Right renal pelvis (tissue), 4 donors: ENCODE measurements at regions not wholly inside any gene's neighbourhood (a gene's known extent, or its start where the extent isn't known, plus 50 kb on each side); places are given as distances from the start of the nearest gene placed in this dataset.
A peak's percentile ranks its signal among the peaks of the same experiment; 100 is the strongest.

Source experiments
- DNase-seq, 4 donors: peaks; one replicate each; pipeline ENCODE4 v3.0.0-alpha.2; 2013; ENCODE audit warnings: low read depth in 4 of 4, low spot score in 3 of 4, missing footprints in 1 of 4

GRCh38 chr16:51818342-51818944, 667.4 kb upstream of the SALL1 start:
- peak; percentile 48 to 62 (median 55) for DNase-seq

GRCh38 chr16:51816929-51817328, 665.9 kb upstream of the SALL1 start:
- no peak for DNase-seq

GRCh38 chr16:51815523-51815922, 664.5 kb upstream of the SALL1 start:
- DNase-seq: no peak

DNA sequence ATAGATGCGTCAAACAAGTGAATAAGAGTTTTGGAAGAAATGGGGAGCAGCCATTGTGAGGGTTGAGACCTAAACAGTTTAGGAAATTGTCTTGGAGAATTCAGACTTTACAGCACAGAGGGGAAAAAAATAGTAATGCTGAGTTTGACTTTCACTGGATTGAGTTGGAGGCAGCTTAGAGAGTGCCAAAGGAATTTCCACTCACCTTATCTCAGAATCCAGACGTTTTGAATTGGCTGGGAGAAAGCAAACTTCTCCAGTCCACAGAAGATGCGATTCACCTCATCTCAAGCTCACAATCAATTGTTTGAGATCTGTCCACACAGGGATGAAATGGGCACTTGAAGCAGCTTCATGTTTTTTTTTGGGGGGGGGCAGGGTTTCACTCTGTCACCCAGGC, 663.5 kb upstream of the SALL1 start:
- no peak for DNase-seq

GRCh38 chr16:51813609-51814008, 662.5 kb upstream of the SALL1 start:
- no peak for DNase-seq

GRCh38 chr16:51812945-51813344, 661.9 kb upstream of the SALL1 start:
- DNase-seq: no peak

GRCh38 chr16:51807551-51807950, 656.5 kb upstream of the SALL1 start:
- DNase-seq: no peak

DNA sequence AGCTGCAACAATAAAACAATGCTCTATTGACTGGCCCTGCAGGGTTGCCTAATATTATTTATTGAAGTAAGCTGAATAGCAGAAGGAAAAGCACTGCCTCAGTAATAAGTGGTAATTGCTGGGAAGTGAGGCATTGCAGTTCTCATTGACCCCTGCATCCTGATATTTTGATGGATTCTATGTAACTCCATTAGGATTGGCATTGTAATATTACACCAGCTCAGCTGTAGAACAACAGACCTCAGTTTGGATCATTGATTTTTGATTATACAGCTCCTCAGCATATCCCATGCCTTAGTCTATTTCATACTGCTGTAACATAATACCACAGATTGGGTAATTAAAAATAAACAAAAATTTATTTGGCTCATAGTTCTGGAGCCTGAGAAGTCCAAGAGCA, 650.6 kb upstream of the SALL1 start:
- no peak for DNase-seq

DNA sequence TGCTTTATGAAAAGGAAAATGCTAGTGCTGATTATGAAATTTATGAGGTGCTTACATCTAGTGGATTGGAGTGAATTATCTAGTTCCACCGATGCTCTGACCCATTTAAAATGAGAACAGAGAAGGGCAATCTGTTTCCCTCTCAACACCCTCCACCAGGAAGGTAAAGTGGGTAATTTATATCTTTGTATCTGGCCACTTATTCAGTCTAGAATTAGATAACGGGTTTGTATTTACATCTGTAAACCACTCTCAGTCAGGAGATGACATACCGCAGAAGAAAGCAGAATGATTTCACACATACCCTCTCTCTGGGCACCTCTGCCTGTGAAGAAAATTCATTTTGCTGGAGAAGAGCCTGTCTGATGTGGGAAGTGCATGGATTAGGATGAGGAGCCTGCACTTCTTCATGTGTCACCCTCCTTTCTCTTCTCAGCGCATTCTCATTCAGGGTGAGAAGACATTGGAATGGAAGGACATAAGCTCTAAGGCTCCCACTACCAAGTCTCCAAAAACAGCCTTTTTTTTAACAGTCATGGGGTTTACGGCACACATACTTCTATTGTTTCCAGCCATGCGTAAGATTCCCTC, 646.7 kb upstream of the SALL1 start:
- DNase-seq: no peak

- no peak for DNase-seq
Observed at GRCh38 chr16:51779240-51779639, 628.2 kb upstream of the SALL1 start.

DNA sequence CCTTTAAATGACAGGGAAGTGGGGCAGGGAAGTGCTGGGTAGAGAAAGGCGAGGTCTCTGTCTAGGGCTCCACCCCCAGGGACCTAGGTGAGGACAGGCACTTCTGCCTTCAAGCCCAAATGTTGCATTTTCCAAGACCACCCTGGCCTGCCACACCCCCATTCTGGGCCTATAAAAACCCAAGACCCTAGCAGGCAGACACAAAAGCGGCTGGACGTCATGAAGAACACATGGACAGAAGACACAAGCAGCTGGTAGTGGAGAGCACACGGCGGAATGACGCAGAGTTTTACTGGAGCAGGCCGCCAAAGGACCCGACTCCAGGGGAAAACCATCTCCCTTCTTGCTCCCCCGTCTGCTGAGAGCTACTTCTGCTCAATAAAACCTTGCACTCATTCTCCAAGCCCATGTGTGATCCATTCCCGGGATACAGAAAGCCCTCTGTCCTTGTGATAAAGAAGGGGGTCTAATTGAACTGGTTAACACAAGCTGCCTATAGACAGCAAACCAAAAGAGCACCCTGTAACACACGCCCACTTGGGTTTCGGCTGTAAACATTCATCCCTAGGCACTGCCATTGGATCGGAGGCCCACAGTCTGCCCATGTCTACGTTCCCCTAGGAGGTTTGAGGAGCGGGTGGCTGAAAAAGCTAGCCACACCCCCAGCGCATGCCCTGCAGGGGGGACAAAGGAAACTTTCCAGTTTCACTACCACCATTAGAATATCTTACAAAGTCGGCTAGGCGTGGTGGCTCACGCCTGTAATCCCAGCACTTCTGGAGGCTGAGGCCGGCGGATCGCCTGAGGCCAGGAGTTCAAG, 622.2 kb upstream of the SALL1 start:
- no peak for DNase-seq

DNA sequence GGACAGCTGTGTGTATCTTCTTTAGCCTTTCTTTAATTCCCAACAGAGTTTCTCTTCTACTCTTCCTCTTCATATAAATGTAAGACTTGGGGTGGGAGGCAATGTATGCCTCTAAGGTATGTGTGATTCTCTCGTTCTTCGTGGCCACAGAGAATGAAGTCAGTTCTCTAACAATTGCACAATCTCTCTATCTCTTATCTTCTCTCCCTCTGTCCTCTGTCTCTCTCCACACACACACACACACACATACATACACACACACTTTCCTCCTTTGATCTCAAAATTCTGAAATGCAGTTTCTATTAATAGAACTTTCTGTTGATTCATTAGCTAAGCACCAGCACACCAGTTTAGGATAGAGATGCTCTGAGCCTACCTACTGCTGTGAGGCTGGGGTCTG, 615.7 kb upstream of the SALL1 start:
- DNase-seq: no peak

- no peak for DNase-seq
Observed at GRCh38 chr16:51763072-51763661, 612.1 kb upstream of the SALL1 start.

GRCh38 chr16:51762081-51762996, 611.3 kb upstream of the SALL1 start:
- DNase-seq: peak; percentile 79 to 86 (median 84)

DNA sequence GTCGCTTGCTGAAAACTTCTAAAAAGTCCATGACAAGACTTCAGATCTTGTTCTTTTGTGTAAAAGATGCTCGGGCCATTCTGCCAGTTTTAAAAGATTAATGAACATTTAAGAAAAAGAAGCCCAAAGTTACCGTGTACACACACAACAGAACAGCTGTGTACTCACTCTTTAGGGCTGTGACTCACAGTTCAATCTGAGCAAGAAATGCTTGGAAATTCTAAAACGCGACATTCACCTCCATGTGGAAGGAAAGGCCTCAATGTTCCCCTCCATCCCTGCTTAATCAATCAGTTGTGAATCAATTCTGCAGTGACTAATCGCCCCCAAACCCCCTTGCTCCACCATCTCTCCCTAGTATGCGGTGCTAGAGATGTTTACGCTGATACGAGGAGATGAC, 609.9 kb upstream of the SALL1 start:
- DNase-seq: no peak

DNA sequence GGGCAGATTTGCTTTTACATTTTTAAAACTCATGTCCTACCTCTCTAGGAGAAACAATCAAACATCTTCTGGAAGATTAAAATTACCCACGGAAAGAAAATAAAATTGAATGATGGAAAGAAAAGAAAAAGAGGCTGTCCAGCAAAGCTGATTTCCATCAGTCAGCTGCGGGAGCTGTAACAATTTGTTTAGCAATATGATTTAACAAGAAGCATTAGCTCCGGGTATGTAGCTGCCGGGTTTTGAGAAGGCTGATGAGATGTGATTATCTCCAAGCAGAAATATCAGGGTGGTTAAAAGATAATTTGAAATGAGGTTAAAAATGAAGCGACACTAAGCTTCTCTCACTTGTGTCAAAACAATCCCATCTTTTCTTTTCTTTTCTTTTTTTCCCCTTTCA, 608.9 kb upstream of the SALL1 start:
- no peak for DNase-seq

GRCh38 chr16:51759329-51759728, 608.3 kb upstream of the SALL1 start:
- no peak for DNase-seq

GRCh38 chr16:51757921-51758479, 606.9 kb upstream of the SALL1 start:
- DNase-seq: no peak

DNA sequence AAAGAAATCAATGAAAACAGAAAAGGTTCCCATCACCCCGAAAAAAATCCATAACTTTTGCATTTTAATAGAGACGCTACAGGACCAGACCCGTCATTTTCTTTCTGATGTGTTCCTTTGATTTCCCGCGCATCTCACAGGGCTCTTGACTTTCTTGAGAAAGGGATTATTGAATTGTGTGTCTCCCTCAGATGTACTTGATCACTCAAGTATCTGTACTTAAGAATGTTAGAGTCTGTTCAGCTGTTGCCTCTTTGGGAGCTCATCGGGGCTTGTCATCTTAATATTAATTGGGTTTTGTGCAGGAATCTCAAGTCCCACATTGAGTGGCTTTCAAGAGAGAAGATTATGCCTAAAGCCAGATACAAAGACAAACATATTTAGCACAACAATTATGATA, 606.4 kb upstream of the SALL1 start:
- DNase-seq: no peak

GRCh38 chr16:51757124-51757470, 606.0 kb upstream of the SALL1 start:
- DNase-seq: no peak
